Esophagus squamous epithelium (tissue), 4 donors: ENCODE measurements at regions not wholly inside any gene's neighbourhood (a gene's known extent, or its start where the extent isn't known, plus 50 kb on each side); places are given as distances from the start of the nearest gene placed in this dataset.

ENCODE experiments used
- POLR2A ChIP-seq, 4 donors: fragments of 450-650 bp; IDR thresholded peaks; one replicate each; pipeline ENCODE4 v1.6.1; 2017; ENCODE audit warnings: antibody characterized with exemption in 4 of 4, mild to moderate bottlenecking in 4 of 4, moderate library complexity in 3 of 4
- TF ChIP-seq, protein P1 (sequence below), 6 experiments: fragments of 450-650 bp in 4 of 6; fragments of 200-600 bp in 2 of 6; sonication (generic) in 2 of 6; IDR thresholded peaks; one replicate each; pipeline ENCODE4 v1.5.1; 2016 to 2019; ENCODE audit warnings: antibody characterized with exemption in 6 of 6, mild to moderate bottlenecking in 4 of 6, moderate library complexity in 4 of 6

DNA sequence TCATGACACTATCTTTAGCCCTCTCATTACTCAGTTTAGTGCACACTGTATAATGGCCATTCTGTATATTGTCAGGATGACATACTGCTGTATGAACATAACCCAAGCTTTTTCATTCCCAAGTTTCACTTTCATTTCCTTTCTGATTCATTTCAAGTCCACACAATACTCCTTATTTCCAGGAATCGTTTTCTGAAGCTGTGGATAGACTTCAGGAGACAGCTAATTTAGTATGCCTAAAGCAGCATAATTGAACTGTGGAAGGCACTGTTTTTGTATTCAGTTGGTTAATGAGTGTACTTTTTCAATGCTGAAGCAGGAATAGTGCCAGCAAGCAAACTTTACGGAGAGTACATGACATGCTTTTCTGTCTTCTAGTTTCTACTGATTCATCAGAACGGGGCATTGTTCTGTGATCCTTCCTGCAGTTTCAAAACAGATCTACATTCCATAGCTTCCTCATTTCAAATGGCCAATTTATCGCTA lies 578.5 kb upstream of the ZP4 start:
- TF ChIP-seq, protein P1, sequence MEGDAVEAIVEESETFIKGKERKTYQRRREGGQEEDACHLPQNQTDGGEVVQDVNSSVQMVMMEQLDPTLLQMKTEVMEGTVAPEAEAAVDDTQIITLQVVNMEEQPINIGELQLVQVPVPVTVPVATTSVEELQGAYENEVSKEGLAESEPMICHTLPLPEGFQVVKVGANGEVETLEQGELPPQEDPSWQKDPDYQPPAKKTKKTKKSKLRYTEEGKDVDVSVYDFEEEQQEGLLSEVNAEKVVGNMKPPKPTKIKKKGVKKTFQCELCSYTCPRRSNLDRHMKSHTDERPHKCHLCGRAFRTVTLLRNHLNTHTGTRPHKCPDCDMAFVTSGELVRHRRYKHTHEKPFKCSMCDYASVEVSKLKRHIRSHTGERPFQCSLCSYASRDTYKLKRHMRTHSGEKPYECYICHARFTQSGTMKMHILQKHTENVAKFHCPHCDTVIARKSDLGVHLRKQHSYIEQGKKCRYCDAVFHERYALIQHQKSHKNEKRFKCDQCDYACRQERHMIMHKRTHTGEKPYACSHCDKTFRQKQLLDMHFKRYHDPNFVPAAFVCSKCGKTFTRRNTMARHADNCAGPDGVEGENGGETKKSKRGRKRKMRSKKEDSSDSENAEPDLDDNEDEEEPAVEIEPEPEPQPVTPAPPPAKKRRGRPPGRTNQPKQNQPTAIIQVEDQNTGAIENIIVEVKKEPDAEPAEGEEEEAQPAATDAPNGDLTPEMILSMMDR (IDR thresholded peaks at IDR 0.05): no peak
- no peak for TF ChIP-seq POLR2A (IDR thresholded peaks at IDR 0.05)
